ENCODE measurements at regions not wholly inside any gene's neighbourhood (a gene's known extent, or its start where the extent isn't known, plus 50 kb on each side); places are given as distances from the start of the nearest gene placed in this dataset.

GRCh38 chr1:63042278-63042677 is 258.3 kb downstream of the ATG4C start:
- TF ChIP-seq CEBPB (IDR thresholded peaks at IDR 0.05; ENCODE audit: low read depth) (no peak), CBX3 (IDR thresholded peaks at IDR 0.05; ENCODE audit: low read depth) (no peak), EZH2 (IDR thresholded peaks at IDR 0.05) (no peak), RAD21 (IDR thresholded peaks at IDR 0.05; ENCODE audit: low read depth) (no peak), POLR2A (IDR thresholded peaks at IDR 0.05; ENCODE audit: borderline replicate concordance, extremely low read depth, insufficient read depth, insufficient read length) (no peak), POLR2AphosphoS5 (IDR thresholded peaks at IDR 0.05; ENCODE audit: low read depth, low read length) (no peak), JUND (IDR thresholded peaks at IDR 0.05) (no peak), FOSL1 (IDR thresholded peaks at IDR 0.05; ENCODE audit: low read depth) (no peak)
- TF ChIP-seq, protein P1, sequence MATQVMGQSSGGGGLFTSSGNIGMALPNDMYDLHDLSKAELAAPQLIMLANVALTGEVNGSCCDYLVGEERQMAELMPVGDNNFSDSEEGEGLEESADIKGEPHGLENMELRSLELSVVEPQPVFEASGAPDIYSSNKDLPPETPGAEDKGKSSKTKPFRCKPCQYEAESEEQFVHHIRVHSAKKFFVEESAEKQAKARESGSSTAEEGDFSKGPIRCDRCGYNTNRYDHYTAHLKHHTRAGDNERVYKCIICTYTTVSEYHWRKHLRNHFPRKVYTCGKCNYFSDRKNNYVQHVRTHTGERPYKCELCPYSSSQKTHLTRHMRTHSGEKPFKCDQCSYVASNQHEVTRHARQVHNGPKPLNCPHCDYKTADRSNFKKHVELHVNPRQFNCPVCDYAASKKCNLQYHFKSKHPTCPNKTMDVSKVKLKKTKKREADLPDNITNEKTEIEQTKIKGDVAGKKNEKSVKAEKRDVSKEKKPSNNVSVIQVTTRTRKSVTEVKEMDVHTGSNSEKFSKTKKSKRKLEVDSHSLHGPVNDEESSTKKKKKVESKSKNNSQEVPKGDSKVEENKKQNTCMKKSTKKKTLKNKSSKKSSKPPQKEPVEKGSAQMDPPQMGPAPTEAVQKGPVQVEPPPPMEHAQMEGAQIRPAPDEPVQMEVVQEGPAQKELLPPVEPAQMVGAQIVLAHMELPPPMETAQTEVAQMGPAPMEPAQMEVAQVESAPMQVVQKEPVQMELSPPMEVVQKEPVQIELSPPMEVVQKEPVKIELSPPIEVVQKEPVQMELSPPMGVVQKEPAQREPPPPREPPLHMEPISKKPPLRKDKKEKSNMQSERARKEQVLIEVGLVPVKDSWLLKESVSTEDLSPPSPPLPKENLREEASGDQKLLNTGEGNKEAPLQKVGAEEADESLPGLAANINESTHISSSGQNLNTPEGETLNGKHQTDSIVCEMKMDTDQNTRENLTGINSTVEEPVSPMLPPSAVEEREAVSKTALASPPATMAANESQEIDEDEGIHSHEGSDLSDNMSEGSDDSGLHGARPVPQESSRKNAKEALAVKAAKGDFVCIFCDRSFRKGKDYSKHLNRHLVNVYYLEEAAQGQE (IDR thresholded peaks at IDR 0.05; ENCODE audit: low read depth): no peak
- TF ChIP-seq, protein P2, sequence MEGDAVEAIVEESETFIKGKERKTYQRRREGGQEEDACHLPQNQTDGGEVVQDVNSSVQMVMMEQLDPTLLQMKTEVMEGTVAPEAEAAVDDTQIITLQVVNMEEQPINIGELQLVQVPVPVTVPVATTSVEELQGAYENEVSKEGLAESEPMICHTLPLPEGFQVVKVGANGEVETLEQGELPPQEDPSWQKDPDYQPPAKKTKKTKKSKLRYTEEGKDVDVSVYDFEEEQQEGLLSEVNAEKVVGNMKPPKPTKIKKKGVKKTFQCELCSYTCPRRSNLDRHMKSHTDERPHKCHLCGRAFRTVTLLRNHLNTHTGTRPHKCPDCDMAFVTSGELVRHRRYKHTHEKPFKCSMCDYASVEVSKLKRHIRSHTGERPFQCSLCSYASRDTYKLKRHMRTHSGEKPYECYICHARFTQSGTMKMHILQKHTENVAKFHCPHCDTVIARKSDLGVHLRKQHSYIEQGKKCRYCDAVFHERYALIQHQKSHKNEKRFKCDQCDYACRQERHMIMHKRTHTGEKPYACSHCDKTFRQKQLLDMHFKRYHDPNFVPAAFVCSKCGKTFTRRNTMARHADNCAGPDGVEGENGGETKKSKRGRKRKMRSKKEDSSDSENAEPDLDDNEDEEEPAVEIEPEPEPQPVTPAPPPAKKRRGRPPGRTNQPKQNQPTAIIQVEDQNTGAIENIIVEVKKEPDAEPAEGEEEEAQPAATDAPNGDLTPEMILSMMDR (IDR thresholded peaks at IDR 0.05 in 2 of 3, conservative IDR thresholded peaks at IDR 0.05 in 1 of 3; ENCODE audit: borderline replicate concordance in 1 of 3, insufficient read depth in 1 of 3, low read depth in 2 of 3, low read length in 2 of 3): no peak
- TF ChIP-seq, protein P3, sequence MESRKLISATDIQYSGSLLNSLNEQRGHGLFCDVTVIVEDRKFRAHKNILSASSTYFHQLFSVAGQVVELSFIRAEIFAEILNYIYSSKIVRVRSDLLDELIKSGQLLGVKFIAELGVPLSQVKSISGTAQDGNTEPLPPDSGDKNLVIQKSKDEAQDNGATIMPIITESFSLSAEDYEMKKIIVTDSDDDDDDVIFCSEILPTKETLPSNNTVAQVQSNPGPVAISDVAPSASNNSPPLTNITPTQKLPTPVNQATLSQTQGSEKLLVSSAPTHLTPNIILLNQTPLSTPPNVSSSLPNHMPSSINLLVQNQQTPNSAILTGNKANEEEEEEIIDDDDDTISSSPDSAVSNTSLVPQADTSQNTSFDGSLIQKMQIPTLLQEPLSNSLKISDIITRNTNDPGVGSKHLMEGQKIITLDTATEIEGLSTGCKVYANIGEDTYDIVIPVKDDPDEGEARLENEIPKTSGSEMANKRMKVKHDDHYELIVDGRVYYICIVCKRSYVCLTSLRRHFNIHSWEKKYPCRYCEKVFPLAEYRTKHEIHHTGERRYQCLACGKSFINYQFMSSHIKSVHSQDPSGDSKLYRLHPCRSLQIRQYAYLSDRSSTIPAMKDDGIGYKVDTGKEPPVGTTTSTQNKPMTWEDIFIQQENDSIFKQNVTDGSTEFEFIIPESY (IDR thresholded peaks at IDR 0.05; ENCODE audit: extremely low read depth, insufficient replicate concordance, low read length): no peak
